ENCODE measurements at regions not wholly inside any gene's neighbourhood (a gene's known extent, or its start where the extent isn't known, plus 50 kb on each side); places are given as distances from the start of the nearest gene placed in this dataset.

GRCh38 chr12:11446372-11446771 lies 51.0 kb upstream of the PRB2 start:
- WGBS, 2 donors: 87 to 89% methylated on average over 4 of the region's 4 CpGs
- Histone ChIP-seq H3K27me3 (no peaks in the 10 kb centered on the region), H3K9me3 (no peaks in the 10 kb centered on the region), H3K36me3 (no peaks in the 10 kb centered on the region), H3K27ac (no peak overlapping the region), H3K4me1 (no peaks in the 10 kb centered on the region), H3K4me3 (no peak overlapping the region)
- DNase-seq: no peak
- ATAC-seq: no peak
- intact Hi-C loops (cut with DNase I): no loop called here
- TF ChIP-seq, protein P1, sequence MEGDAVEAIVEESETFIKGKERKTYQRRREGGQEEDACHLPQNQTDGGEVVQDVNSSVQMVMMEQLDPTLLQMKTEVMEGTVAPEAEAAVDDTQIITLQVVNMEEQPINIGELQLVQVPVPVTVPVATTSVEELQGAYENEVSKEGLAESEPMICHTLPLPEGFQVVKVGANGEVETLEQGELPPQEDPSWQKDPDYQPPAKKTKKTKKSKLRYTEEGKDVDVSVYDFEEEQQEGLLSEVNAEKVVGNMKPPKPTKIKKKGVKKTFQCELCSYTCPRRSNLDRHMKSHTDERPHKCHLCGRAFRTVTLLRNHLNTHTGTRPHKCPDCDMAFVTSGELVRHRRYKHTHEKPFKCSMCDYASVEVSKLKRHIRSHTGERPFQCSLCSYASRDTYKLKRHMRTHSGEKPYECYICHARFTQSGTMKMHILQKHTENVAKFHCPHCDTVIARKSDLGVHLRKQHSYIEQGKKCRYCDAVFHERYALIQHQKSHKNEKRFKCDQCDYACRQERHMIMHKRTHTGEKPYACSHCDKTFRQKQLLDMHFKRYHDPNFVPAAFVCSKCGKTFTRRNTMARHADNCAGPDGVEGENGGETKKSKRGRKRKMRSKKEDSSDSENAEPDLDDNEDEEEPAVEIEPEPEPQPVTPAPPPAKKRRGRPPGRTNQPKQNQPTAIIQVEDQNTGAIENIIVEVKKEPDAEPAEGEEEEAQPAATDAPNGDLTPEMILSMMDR (IDR thresholded peaks at IDR 0.05): no peak

- H3K27ac ChIP-seq: no peak overlapping the region
- H3K36me3 ChIP-seq: no peaks in the 10 kb centered on the region
- no peak overlapping the region for H3K4me3 ChIP-seq
- WGBS, 2 donors: 83 to 85% methylated on average over 20 of the region's 20 CpGs
- DNase-seq (no peak), ATAC-seq (no peak)
- no peaks in the 10 kb centered on the region for H3K4me1 ChIP-seq
- TF ChIP-seq, protein P1 (IDR thresholded peaks at IDR 0.05): no peak
- intact Hi-C loops (cut with DNase I): no loop called here
- no peaks in the 10 kb centered on the region for H3K27me3 ChIP-seq
- no peaks in the 10 kb centered on the region for H3K9me3 ChIP-seq
These were observed 62.8 kb upstream of the PRB2 start for GRCh38 chr12:11457996-11458645.

- DNase-seq (no peak), ATAC-seq (no peak)
- Histone ChIP-seq H3K4me1 (no peaks in the 10 kb centered on the region), H3K27me3 (no peaks in the 10 kb centered on the region), H3K9me3 (no peaks in the 10 kb centered on the region), H3K36me3 (no peaks in the 10 kb centered on the region), H3K4me3 (no peak overlapping the region), H3K27ac (no peak overlapping the region)
- TF ChIP-seq, protein P1 (IDR thresholded peaks at IDR 0.05): no peak
- intact Hi-C loops (cut with DNase I): no loop called here
- WGBS, 2 donors: 77 to 80% methylated on average over 1 of the region's 1 CpG
These were observed 65.1 kb upstream of the PRB2 start for GRCh38 chr12:11460343-11461023.

DNA sequence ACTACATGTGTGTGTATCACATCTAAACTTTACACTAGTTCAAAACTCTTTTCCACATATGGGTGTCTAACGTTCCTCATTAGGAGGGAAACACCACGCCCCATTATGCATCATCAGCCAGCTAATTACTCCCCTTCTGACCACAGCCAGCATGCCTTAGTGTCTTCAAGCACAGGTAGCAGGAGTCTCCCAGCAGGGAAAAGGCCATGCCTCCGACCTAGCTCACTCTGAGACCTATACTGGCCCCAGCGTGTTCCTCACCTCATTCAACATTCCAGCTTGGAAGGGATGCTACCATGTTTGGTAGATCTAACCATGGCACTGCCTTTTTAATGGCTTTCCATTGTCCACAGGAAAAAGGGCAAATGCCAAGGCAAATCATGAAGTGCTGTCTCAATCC lies 66.1 kb upstream of the PRB2 start:
- TF ChIP-seq, protein P1 (IDR thresholded peaks at IDR 0.05): no peak
- Histone ChIP-seq H3K9me3 (no peaks in the 10 kb centered on the region), H3K36me3 (no peaks in the 10 kb centered on the region), H3K27ac (no peak overlapping the region), H3K4me1 (no peaks in the 10 kb centered on the region), H3K27me3 (no peaks in the 10 kb centered on the region), H3K4me3 (no peak overlapping the region)
- DNase-seq: no peak
- ATAC-seq: no peak
- intact Hi-C loops (cut with DNase I): no loop called here
- 61 to 65% methylated on average over 4 of the region's 4 CpGs for WGBS, 2 donors

Data from heart right ventricle (tissue), 16 donors.